ENCODE measurements at regions not wholly inside any gene's neighbourhood (a gene's known extent, or its start where the extent isn't known, plus 50 kb on each side); places are given as distances from the start of the nearest gene placed in this dataset.
"Not testable (repeated sequence)": the region's sequence is repeated elsewhere in the genome, so short reads cannot be mapped to it uniquely, and the experiment has no call there.

- DNase-seq, result no peak
Observed at GRCh38 chrX:74063426-74064155, 211.1 kb upstream of the XIST start.

GRCh38 chrX:74061879-74062278, 209.4 kb upstream of the XIST start:
- no peak for DNase-seq

- peak in 1 of 2 experiments; percentile 27 for DNase-seq
Observed at GRCh38 chrX:74049126-74049525, 196.6 kb upstream of the XIST start.

GRCh38 chrX:74034066-74034465, 181.6 kb upstream of the XIST start:
- not testable (repeated sequence) for DNase-seq

- not testable (repeated sequence) for DNase-seq
Observed at GRCh38 chrX:74031527-74031926, 179.0 kb upstream of the XIST start.

GRCh38 chrX:74030766-74031165, 178.3 kb upstream of the XIST start:
- not testable (repeated sequence) for DNase-seq

GRCh38 chrX:74025145-74025544, 172.6 kb upstream of the XIST start:
- DNase-seq, result not testable (repeated sequence)

- no peak for DNase-seq
Observed at GRCh38 chrX:74023203-74023602, 170.7 kb upstream of the XIST start.

GRCh38 chrX:74018253-74018652, 165.7 kb upstream of the XIST start:
- no peak for DNase-seq

- peak; percentile 39 to 77 for DNase-seq
Observed at GRCh38 chrX:74015379-74016019, 163.0 kb upstream of the XIST start.

- DNase-seq, result no peak
Observed at GRCh38 chrX:74009041-74009440, 156.5 kb upstream of the XIST start.

GRCh38 chrX:73992019-73992418, 139.5 kb upstream of the XIST start:
- DNase-seq, result no peak

GRCh38 chrX:73987166-73987565, 134.7 kb upstream of the XIST start:
- DNase-seq, result no peak

- DNase-seq, result no peak
Observed at GRCh38 chrX:73979551-73980131, 127.1 kb upstream of the XIST start.

GRCh38 chrX:73977542-73978169, 125.1 kb upstream of the XIST start:
- DNase-seq, result no peak

GRCh38 chrX:73967461-73967860, 114.9 kb upstream of the XIST start:
- not testable (repeated sequence) for DNase-seq

- DNase-seq, result no peak
Observed at GRCh38 chrX:73965833-73966232, 113.3 kb upstream of the XIST start.

GRCh38 chrX:73964579-73964978, 112.1 kb upstream of the XIST start:
- DNase-seq, result no peak

- DNase-seq, result no peak
Observed at GRCh38 chrX:73963682-73964081, 111.2 kb upstream of the XIST start.

GRCh38 chrX:73962948-73963347, 110.4 kb upstream of the XIST start:
- DNase-seq, result no peak

GRCh38 chrX:73961867-73962266, 109.4 kb upstream of the XIST start:
- DNase-seq, result not testable (repeated sequence)

- no peak for DNase-seq
Observed at GRCh38 chrX:73944563-73944908, 92.0 kb upstream of the XIST start.

- peak; percentile 74 to 90 for DNase-seq
Observed at GRCh38 chrX:73943693-73944562, 91.4 kb upstream of the XIST start.
